WTC11 (cell line): ENCODE measurements at regions not wholly inside any gene's neighbourhood (a gene's known extent, or its start where the extent isn't known, plus 50 kb on each side); places are given as distances from the start of the nearest gene placed in this dataset.

ENCODE experiments used
- ATAC-seq: fragments of 200-7000 bp; cut with Tn5 transposase; 2 replicates; pipeline ENCODE4 v1.10.0; 2021; ENCODE audit warnings: mild to moderate bottlenecking, moderate library complexity
- CTCF ChIA-PET: fragments of 300-600 bp; sonication (Branson Sonifier 250); formaldehyde crosslinking; loops from one replicate; lab custom pipeline; 2021; ENCODE audit warnings: antibody characterized with exemption; lab: Charles Lee
- POLR2A ChIA-PET: fragments of 350-600 bp; sonication (Branson Sonifier 250); formaldehyde crosslinking; loops from one replicate; lab custom pipeline; 2021; ENCODE audit warnings: antibody characterized with exemption; lab: Charles Lee
- DNase-seq: peaks from one replicate; pipeline ENCODE4 v3.0.0; 2021; ENCODE audit warnings: low spot score
- H3K27ac Mint-ChIP-seq: 2 replicates; pipeline ENCODE4 v1.8.0; 2021; ENCODE audit warnings: mixed read lengths
- H3K27me3 Mint-ChIP-seq: 2 replicates; pipeline ENCODE4 v1.8.0; 2021; ENCODE audit warnings: low read depth, mild to moderate bottlenecking, moderate library complexity, mixed read lengths
- H3K36me3 Mint-ChIP-seq: 2 replicates; pipeline ENCODE4 v1.8.0; 2021; ENCODE audit warnings: mixed read lengths
- H3K4me1 Mint-ChIP-seq: 2 replicates; pipeline ENCODE4 v1.8.0; 2022; ENCODE audit warnings: mixed read lengths
- H3K4me3 Mint-ChIP-seq: 2 replicates; pipeline ENCODE4 v1.8.0; 2021; ENCODE audit warnings: mild to moderate bottlenecking, moderate library complexity, mixed read lengths
- H3K9me3 Mint-ChIP-seq: 2 replicates; pipeline ENCODE4 v1.8.0; 2021; ENCODE audit warnings: mixed read lengths
- CBFB ChIP-seq: sonication (generic); formaldehyde crosslinking; IDR thresholded peaks from 2 replicates; pipeline ENCODE4 v1.8.1; 2022; ENCODE audit warnings: mild to moderate bottlenecking, low read depth, missing genetic modification reagents
- CDX4 ChIP-seq: fragments of 250-450 bp; sonication (Bioruptor Pico); IDR thresholded peaks from 2 replicates; pipeline ENCODE4 v1.9.0; 2021; ENCODE audit warnings: moderate library complexity, mild to moderate bottlenecking, inconsistent platforms, borderline replicate concordance
- CREB1 ChIP-seq: sonication (generic); formaldehyde crosslinking; IDR thresholded peaks from 2 replicates; pipeline ENCODE4 v1.8.0; 2023; ENCODE audit warnings: mild to moderate bottlenecking, missing genetic modification reagents
- EMX1 ChIP-seq: fragments of 250-450 bp; sonication (Bioruptor Pico); IDR thresholded peaks from 2 replicates; pipeline ENCODE4 v1.8.0; 2021; ENCODE audit warnings: mild to moderate bottlenecking
- GABPB1 ChIP-seq: sonication (generic); formaldehyde crosslinking; IDR thresholded peaks from 2 replicates; pipeline ENCODE4 v1.8.1; 2023; ENCODE audit warnings: mild to moderate bottlenecking, missing genetic modification reagents
- IRF1 ChIP-seq: sonication (generic); formaldehyde crosslinking; IDR thresholded peaks from 2 replicates; pipeline ENCODE4 v1.8.0; 2023; ENCODE audit warnings: missing genetic modification reagents
- MXD4 ChIP-seq: fragments of 250-450 bp; sonication (Bioruptor Pico); IDR thresholded peaks from 2 replicates; pipeline ENCODE4 v1.8.0; 2021; ENCODE audit warnings: mild to moderate bottlenecking, moderate library complexity, borderline replicate concordance
- NFYB ChIP-seq: sonication (generic); formaldehyde crosslinking; conservative IDR thresholded peaks from 2 replicates; pipeline ENCODE4 v1.8.0; 2022; ENCODE audit warnings: low read depth, missing genetic modification reagents
- OVOL2 ChIP-seq: fragments of 250-450 bp; sonication (Bioruptor Pico); IDR thresholded peaks from 2 replicates; pipeline ENCODE4 v1.9.0; 2021; ENCODE audit warnings: mild to moderate bottlenecking, borderline replicate concordance
- SMAD4 ChIP-seq: sonication (generic); formaldehyde crosslinking; IDR thresholded peaks from 2 replicates; pipeline ENCODE4 v1.8.0; 2022; ENCODE audit warnings: mild to moderate bottlenecking, missing genetic modification reagents
- TEAD4 ChIP-seq: sonication (generic); formaldehyde crosslinking; IDR thresholded peaks from 2 replicates; pipeline ENCODE4 v1.8.0; 2022; ENCODE audit warnings: mild to moderate bottlenecking, missing genetic modification reagents
- USF2 ChIP-seq: sonication (generic); formaldehyde crosslinking; IDR thresholded peaks from 2 replicates; pipeline ENCODE4 v1.8.1; 2023; ENCODE audit warnings: mild to moderate bottlenecking, missing genetic modification reagents, moderate library complexity
- ZNF263 ChIP-seq: sonication (generic); formaldehyde crosslinking; IDR thresholded peaks from 2 replicates; pipeline ENCODE4 v1.8.1; 2022; ENCODE audit warnings: low read depth, mild to moderate bottlenecking, moderate library complexity, missing genetic modification reagents
- ZNF396 ChIP-seq: fragments of 250-450 bp; sonication (Bioruptor Pico); IDR thresholded peaks from 2 replicates; pipeline ENCODE4 v1.8.0; 2021; ENCODE audit warnings: mild to moderate bottlenecking, moderate library complexity, borderline replicate concordance
- ZNF512 ChIP-seq: sonication (generic); formaldehyde crosslinking; IDR thresholded peaks from 2 replicates; pipeline ENCODE4 v1.8.1; 2022; ENCODE audit warnings: missing genetic modification reagents, borderline replicate concordance

- ATAC-seq (no peak), DNase-seq (no peak)
- Mint-ChIP-seq H3K36me3 (no peaks in the 10 kb centered on the region), H3K27me3 (no peaks in the 10 kb centered on the region), H3K4me1 (no peaks in the 10 kb centered on the region), H3K9me3 (peaks cover 9% of the 10 kb centered on the region), H3K27ac (no peak overlapping the region), H3K4me3 (no peak overlapping the region)
- TF ChIP-seq CREB1 (CRISPR knock-in tag) = no peak
- CTCF ChIA-PET = no interaction called here
- POLR2A ChIA-PET = no interaction called here
Observed at GRCh38 chr9:103649086-103649485, 445.0 kb upstream of the SMC2 start.

GRCh38 chr9:103658156-103658555 lies 436.0 kb upstream of the SMC2 start:
- Mint-ChIP-seq H3K36me3 (peaks cover 46% of the 10 kb centered on the region), H3K27me3 (no peaks in the 10 kb centered on the region), H3K9me3 (peaks cover 63% of the 10 kb centered on the region)
- CTCF ChIA-PET = no interaction called here
- TF ChIP-seq ZNF396 (CRISPR knock-in tag) (no peak), ZNF512 (CRISPR knock-in tag) (no peak), NFYB (CRISPR knock-in tag) (no peak), CBFB (CRISPR knock-in tag) (no peak), IRF1 (CRISPR knock-in tag) (no peak), TEAD4 (CRISPR knock-in tag) (no peak), CDX4 (CRISPR knock-in tag) (no peak), EMX1 (CRISPR knock-in tag) (no peak)
- TF ChIP-seq, all 79 proteins: peak for 0
- Mint-ChIP-seq H3K4me1 (no peaks in the 10 kb centered on the region), H3K4me3 (no peak overlapping the region), H3K27ac (no peak overlapping the region)
- no peak for DNase-seq
- ATAC-seq = no peak
- POLR2A ChIA-PET = no interaction called here

- peaks cover 54% of the 10 kb centered on the region for H3K9me3 Mint-ChIP-seq
- peaks cover 40% of the 10 kb centered on the region for H3K36me3 Mint-ChIP-seq
- DNase-seq (no peak), ATAC-seq (no peak)
- CTCF ChIA-PET = no interaction called here
- no peaks in the 10 kb centered on the region for H3K27me3 Mint-ChIP-seq
- TF ChIP-seq USF2 (CRISPR knock-in tag) (no peak), OVOL2 (CRISPR knock-in tag) (no peak), GABPB1 (no peak), EMX1 (CRISPR knock-in tag) (no peak), MXD4 (CRISPR knock-in tag) (no peak), IRF1 (CRISPR knock-in tag) (no peak), ZNF263 (CRISPR knock-in tag) (no peak)
- POLR2A ChIA-PET = no interaction called here
- no peak overlapping the region for H3K27ac Mint-ChIP-seq
- no peaks in the 10 kb centered on the region for H3K4me1 Mint-ChIP-seq
- H3K4me3 Mint-ChIP-seq = no peak overlapping the region
Observed at GRCh38 chr9:103660830-103661229, 433.3 kb upstream of the SMC2 start.

- Mint-ChIP-seq H3K4me3 (no peak overlapping the region), H3K9me3 (peaks cover 46% of the 10 kb centered on the region), H3K36me3 (peaks cover 32% of the 10 kb centered on the region), H3K27me3 (no peaks in the 10 kb centered on the region), H3K4me1 (no peaks in the 10 kb centered on the region), H3K27ac (no peak overlapping the region)
- DNase-seq (no peak), ATAC-seq (no peak)
- ChIA-PET CTCF (no interaction called here), POLR2A (no interaction called here)
- TF ChIP-seq SMAD4 (CRISPR knock-in tag) (no peak), IRF1 (CRISPR knock-in tag) (no peak)
Observed at GRCh38 chr9:103661663-103662062, 432.4 kb upstream of the SMC2 start.
